ENCODE measurements at regions not wholly inside any gene's neighbourhood (a gene's known extent, or its start where the extent isn't known, plus 50 kb on each side); places are given as distances from the start of the nearest gene placed in this dataset.

DNA sequence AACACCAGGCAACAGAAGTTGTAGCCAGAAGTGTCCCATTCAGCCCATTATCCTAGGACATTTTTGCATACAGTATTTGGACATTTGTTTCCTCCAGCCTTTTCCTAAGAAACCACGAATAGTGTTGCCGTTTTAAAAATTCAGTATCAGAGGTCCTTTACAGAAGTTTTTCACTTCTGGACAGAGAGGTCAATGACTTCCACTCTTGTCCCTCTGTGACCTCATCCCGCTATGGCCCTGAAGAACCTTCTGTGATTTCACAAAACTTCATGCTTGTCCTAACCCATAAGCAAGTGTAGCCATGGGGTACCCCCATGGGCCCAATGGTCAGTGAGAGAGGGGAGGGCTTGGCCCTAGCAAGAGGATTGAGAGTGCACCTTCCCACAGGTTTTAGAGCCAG is 364.8 kb downstream of the TNS3 start:
- TF ChIP-seq, protein P1, sequence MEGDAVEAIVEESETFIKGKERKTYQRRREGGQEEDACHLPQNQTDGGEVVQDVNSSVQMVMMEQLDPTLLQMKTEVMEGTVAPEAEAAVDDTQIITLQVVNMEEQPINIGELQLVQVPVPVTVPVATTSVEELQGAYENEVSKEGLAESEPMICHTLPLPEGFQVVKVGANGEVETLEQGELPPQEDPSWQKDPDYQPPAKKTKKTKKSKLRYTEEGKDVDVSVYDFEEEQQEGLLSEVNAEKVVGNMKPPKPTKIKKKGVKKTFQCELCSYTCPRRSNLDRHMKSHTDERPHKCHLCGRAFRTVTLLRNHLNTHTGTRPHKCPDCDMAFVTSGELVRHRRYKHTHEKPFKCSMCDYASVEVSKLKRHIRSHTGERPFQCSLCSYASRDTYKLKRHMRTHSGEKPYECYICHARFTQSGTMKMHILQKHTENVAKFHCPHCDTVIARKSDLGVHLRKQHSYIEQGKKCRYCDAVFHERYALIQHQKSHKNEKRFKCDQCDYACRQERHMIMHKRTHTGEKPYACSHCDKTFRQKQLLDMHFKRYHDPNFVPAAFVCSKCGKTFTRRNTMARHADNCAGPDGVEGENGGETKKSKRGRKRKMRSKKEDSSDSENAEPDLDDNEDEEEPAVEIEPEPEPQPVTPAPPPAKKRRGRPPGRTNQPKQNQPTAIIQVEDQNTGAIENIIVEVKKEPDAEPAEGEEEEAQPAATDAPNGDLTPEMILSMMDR (IDR thresholded peaks at IDR 0.05), result no peak
- TF ChIP-seq POLR2A (IDR thresholded peaks at IDR 0.05), result no peak
